ENCODE measurements at regions not wholly inside any gene's neighbourhood (a gene's known extent, or its start where the extent isn't known, plus 50 kb on each side); places are given as distances from the start of the nearest gene placed in this dataset.

DNA sequence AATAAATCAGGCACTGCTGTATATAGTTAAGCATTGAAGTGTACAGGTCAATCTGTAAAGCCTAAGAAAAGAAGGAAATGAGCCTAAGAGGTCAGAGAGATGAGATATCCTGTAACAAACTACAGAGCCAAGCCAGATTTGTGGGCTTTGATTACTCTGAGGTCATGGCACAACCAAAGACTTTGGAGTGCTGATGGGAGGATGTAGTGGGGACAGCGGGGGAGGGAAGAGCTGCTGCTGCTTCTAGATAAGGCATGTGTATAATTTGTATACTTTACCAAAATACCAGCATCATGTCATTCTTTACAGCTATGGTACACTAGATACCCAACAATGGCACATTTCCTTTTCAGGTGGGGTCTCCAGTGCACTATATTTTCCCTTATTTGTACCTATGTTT, 102.5 kb downstream of the OGFRL1 start:
- TF ChIP-seq SUZ12 (IDR thresholded peaks at IDR 0.05; ENCODE audit: extremely low read depth, insufficient read depth, insufficient read length) (no peak), ZNF274 (IDR thresholded peaks at IDR 0.05; ENCODE audit: low read depth, low read length) (no peak), YY1 (IDR thresholded peaks at IDR 0.05; ENCODE audit: insufficient read depth, insufficient read length) (no peak)

Data from NT2/D1 (cell line).